SK-N-SH (cell line): ENCODE measurements at regions not wholly inside any gene's neighbourhood (a gene's known extent, or its start where the extent isn't known, plus 50 kb on each side); places are given as distances from the start of the nearest gene placed in this dataset.

ENCODE experiments used
- CTCF ChIA-PET: fragments of 300-600, 350-600 bp; formaldehyde crosslinking; extraction: SDS; loops from one replicate; lab custom pipeline; 2021; lab: Yijun Ruan, JAX
- POLR2A ChIA-PET: fragments of 350-600 bp; sonication (Branson Sonifier 250); formaldehyde crosslinking; extraction: SDS; loops from one replicate; lab custom pipeline; 2020; ENCODE audit warnings: antibody characterized with exemption, inconsistent platforms; lab: Yijun Ruan, JAX
- DNase-seq: peaks from one replicate; pipeline ENCODE4 v3.0.0; 2012
- H2AFZ ChIP-seq: fragments of 200-600 bp; sonication (generic); 2 replicates; pipeline ENCODE4 v1.8.1; 2016; ENCODE audit warnings: antibody characterized with exemption, mild to moderate bottlenecking, low read depth
- H3F3A ChIP-seq: fragments of 200-600 bp; sonication (generic); replicated peaks from 2 replicates; pipeline ENCODE3; 2016; ENCODE audit warnings: antibody characterized with exemption, mild to moderate bottlenecking; ENCODE audit not compliant: insufficient read depth
- H3K27ac ChIP-seq, 2 experiments: fragments of 200-500 bp in 1 of 2; fragments of 200-600 bp in 1 of 2; sonication (Bioruptor generic) in 1 of 2; sonication (generic), shearing (Covaris generic) in 1 of 2; 2 replicates each; pipeline versions ENCODE4 v1.5.1 to v1.6.1; 2014 to 2016; ENCODE audit warnings: low read depth in 2 of 2, inconsistent platforms in 1 of 2, low read length in 1 of 2, mild to moderate bottlenecking in 1 of 2, mixed read lengths in 1 of 2
- H3K27me3 ChIP-seq: fragments of 200-600 bp; sonication (generic), shearing (Covaris generic); 2 replicates; pipeline ENCODE4 v1.6.1; 2016; ENCODE audit warnings: mixed run types; ENCODE audit not compliant: insufficient read depth
- H3K36me3 ChIP-seq, 2 experiments: fragments of 200-500 bp in 1 of 2; fragments of 200-600 bp in 1 of 2; sonication (Bioruptor generic) in 1 of 2; sonication (generic) in 1 of 2; replicated peaks in 1 of 2; 2 replicates each; pipeline versions ENCODE3 to v1.5.1; 2014 to 2016; ENCODE audit warnings: low read length in 1 of 2, mild to moderate bottlenecking in 1 of 2; ENCODE audit not compliant: insufficient read depth in 2 of 2, control insufficient read depth in 1 of 2
- H3K4me1 ChIP-seq, 2 experiments: fragments of 200-500 bp in 1 of 2; fragments of 200-600 bp in 1 of 2; sonication (Bioruptor generic) in 1 of 2; sonication (generic), shearing (Covaris generic) in 1 of 2; 2 replicates each; pipeline versions ENCODE4 v1.5.1 to v1.6.1; 2014 to 2016; ENCODE audit warnings: low read depth in 1 of 2, low read length in 1 of 2, mixed run types in 1 of 2; ENCODE audit not compliant: insufficient read depth in 2 of 2, control insufficient read depth in 1 of 2
- H3K4me2 ChIP-seq: fragments of 200-600 bp; sonication (generic), shearing (Covaris generic); 2 replicates; pipeline ENCODE4 v1.6.1; 2017; ENCODE audit warnings: mixed run types
- H3K4me3 ChIP-seq, 2 experiments: fragments of 200-500 bp in 1 of 2; fragments of 200-600 bp in 1 of 2; sonication (Bioruptor generic) in 1 of 2; sonication (generic), shearing (Covaris generic) in 1 of 2; 2 replicates each; pipeline versions ENCODE4 v1.5.1 to v1.8.1; 2014 to 2016; ENCODE audit warnings: low read depth in 2 of 2, inconsistent platforms in 1 of 2, low read length in 1 of 2, mild to moderate bottlenecking in 1 of 2, mixed read lengths in 1 of 2, moderate library complexity in 1 of 2
- H3K79me2 ChIP-seq: fragments of 200-600 bp; sonication (generic); 2 replicates; pipeline ENCODE4 v1.8.1; 2017; ENCODE audit warnings: mild to moderate bottlenecking; ENCODE audit not compliant: insufficient read depth
- H3K9ac ChIP-seq: fragments of 200-600 bp; sonication (generic); 2 replicates; pipeline ENCODE4 v1.6.1; 2017; ENCODE audit warnings: mixed run types
- H3K9me2 ChIP-seq: fragments of 200-600 bp; sonication (generic); 2 replicates; pipeline ENCODE4 v1.6.1; 2017; ENCODE audit warnings: mixed run types
- H3K9me3 ChIP-seq: fragments of 200-600 bp; sonication (generic); 2 replicates; pipeline ENCODE4 v1.6.1; 2017; ENCODE audit warnings: mixed run types, mild to moderate bottlenecking, moderate library complexity
- H4K20me1 ChIP-seq: fragments of 200-600 bp; sonication (generic); 2 replicates; pipeline ENCODE4 v1.6.1; 2017; ENCODE audit warnings: mild to moderate bottlenecking, mixed run types; ENCODE audit not compliant: insufficient read depth
- EP300 ChIP-seq, 2 experiments: IDR thresholded peaks; 2 replicates each; pipeline versions ENCODE4 v1.4.0 to v1.6.1; 2012; ENCODE audit warnings: borderline replicate concordance in 1 of 2, low read depth in 1 of 2, low read length in 1 of 2
- EZH2phosphoT487 ChIP-seq: fragments of 200-600 bp; sonication (generic); IDR thresholded peaks from 2 replicates; pipeline ENCODE4 v1.6.1; 2017; ENCODE audit warnings: low read depth, mixed run types, mild to moderate bottlenecking, antibody characterized with exemption, moderate library complexity, borderline replicate concordance
- FOSL2 ChIP-seq: IDR thresholded peaks from 2 replicates; pipeline ENCODE4 v1.4.0; 2012; ENCODE audit warnings: low read depth, mild to moderate bottlenecking, moderate library complexity, borderline replicate concordance
- FOXM1 ChIP-seq: IDR thresholded peaks from 2 replicates; pipeline ENCODE4 v1.4.0; 2012; ENCODE audit warnings: low read depth, mild to moderate bottlenecking
- JUND ChIP-seq: IDR thresholded peaks from 2 replicates; pipeline ENCODE4 v1.4.0; 2012
- NRF1 ChIP-seq: IDR thresholded peaks from 2 replicates; pipeline ENCODE4 v1.6.1; 2012; ENCODE audit warnings: low read depth, mild to moderate bottlenecking, low read length
- POLR2AphosphoS5 ChIP-seq: IDR thresholded peaks from 2 replicates; pipeline ENCODE4 v1.6.1; 2012; ENCODE audit warnings: low read depth, low read length
- RAD21 ChIP-seq: IDR thresholded peaks from 2 replicates; pipeline ENCODE4 v1.6.1; 2012; ENCODE audit warnings: mild to moderate bottlenecking, low read length
- TEAD4 ChIP-seq: IDR thresholded peaks from 2 replicates; pipeline ENCODE4 v1.4.0; 2012; ENCODE audit warnings: mild to moderate bottlenecking, borderline replicate concordance; ENCODE audit not compliant: insufficient read depth
- USF2 ChIP-seq: fragments of 150-350 bp; IDR thresholded peaks from 2 replicates; pipeline ENCODE4 v1.6.1; 2017; ENCODE audit warnings: antibody characterized with exemption, low read length, low read depth, borderline replicate concordance
- WGBS: methylation state at CpG from one replicate; pipeline ENCODE4 v1.1.6; 2017; ENCODE audit warnings: low lambda C conversion rate; 5-methylcytosine and 5-hydroxymethylcytosine counted together
- TF ChIP-seq, protein P1 (sequence below): IDR thresholded peaks from 2 replicates; pipeline ENCODE4 v1.4.0; 2012; ENCODE audit warnings: low read depth, borderline replicate concordance
- TF ChIP-seq, protein P2 (sequence below): fragments of 150-350 bp; IDR thresholded peaks from 2 replicates; pipeline ENCODE4 v1.6.1; 2016; ENCODE audit warnings: mild to moderate bottlenecking, low read depth, low read length

- TF ChIP-seq, protein P1, sequence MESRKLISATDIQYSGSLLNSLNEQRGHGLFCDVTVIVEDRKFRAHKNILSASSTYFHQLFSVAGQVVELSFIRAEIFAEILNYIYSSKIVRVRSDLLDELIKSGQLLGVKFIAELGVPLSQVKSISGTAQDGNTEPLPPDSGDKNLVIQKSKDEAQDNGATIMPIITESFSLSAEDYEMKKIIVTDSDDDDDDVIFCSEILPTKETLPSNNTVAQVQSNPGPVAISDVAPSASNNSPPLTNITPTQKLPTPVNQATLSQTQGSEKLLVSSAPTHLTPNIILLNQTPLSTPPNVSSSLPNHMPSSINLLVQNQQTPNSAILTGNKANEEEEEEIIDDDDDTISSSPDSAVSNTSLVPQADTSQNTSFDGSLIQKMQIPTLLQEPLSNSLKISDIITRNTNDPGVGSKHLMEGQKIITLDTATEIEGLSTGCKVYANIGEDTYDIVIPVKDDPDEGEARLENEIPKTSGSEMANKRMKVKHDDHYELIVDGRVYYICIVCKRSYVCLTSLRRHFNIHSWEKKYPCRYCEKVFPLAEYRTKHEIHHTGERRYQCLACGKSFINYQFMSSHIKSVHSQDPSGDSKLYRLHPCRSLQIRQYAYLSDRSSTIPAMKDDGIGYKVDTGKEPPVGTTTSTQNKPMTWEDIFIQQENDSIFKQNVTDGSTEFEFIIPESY = no peak
These were observed 212.8 kb upstream of the KBTBD8 start (continued) for GRCh38 chr3:66785191-66785909.

GRCh38 chr3:66789580-66790237, 208.4 kb upstream of the KBTBD8 start:
- ChIA-PET POLR2A (no interaction called here), CTCF (no interaction called here)
- H3K27ac ChIP-seq = no peak overlapping the region
- H3K4me1 ChIP-seq = peaks cover 0 to 8% of the 10 kb centered on the region in 2 experiments; a peak in 1 of 4 replicates
- no peaks in the 10 kb centered on the region for H3K9me3 ChIP-seq
- no peaks in the 10 kb centered on the region for H3K36me3 ChIP-seq
- WGBS = 34% methylated on average over 5 of the region's 5 CpGs
- no peak overlapping the region for H2AFZ ChIP-seq
- no peak overlapping the region for H3K9ac ChIP-seq
- H3K4me2 ChIP-seq = no peak overlapping the region
- no peaks in the 10 kb centered on the region for H3K9me2 ChIP-seq
- no peaks in the 10 kb centered on the region for H3K79me2 ChIP-seq
- peak; percentile 29 for DNase-seq
- no peak overlapping the region for H3K4me3 ChIP-seq
- TF ChIP-seq, protein P2, sequence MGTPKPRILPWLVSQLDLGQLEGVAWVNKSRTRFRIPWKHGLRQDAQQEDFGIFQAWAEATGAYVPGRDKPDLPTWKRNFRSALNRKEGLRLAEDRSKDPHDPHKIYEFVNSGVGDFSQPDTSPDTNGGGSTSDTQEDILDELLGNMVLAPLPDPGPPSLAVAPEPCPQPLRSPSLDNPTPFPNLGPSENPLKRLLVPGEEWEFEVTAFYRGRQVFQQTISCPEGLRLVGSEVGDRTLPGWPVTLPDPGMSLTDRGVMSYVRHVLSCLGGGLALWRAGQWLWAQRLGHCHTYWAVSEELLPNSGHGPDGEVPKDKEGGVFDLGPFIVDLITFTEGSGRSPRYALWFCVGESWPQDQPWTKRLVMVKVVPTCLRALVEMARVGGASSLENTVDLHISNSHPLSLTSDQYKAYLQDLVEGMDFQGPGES = no peak
- no peak for TF ChIP-seq TEAD4
- TF ChIP-seq FOXM1 = no peak
- no peak for TF ChIP-seq NRF1
- TF ChIP-seq JUND = no peak
- TF ChIP-seq EP300 (IDR thresholded peaks at IDR 0.05; ENCODE audit: borderline replicate concordance in 1 of 2, low read depth in 1 of 2, low read length in 1 of 2) = no peak
- no peak for TF ChIP-seq EZH2phosphoT487
- TF ChIP-seq POLR2AphosphoS5 = no peak
- TF ChIP-seq RAD21 = no peak
- no peak for TF ChIP-seq USF2
- TF ChIP-seq FOSL2 = no peak
- no peaks in the 10 kb centered on the region for H3K27me3 ChIP-seq
- H3F3A ChIP-seq = no peaks in the 10 kb centered on the region
- H4K20me1 ChIP-seq = no peaks in the 10 kb centered on the region
